HCEC 1CT (cell line): ENCODE measurements at regions not wholly inside any gene's neighbourhood (a gene's known extent, or its start where the extent isn't known, plus 50 kb on each side); places are given as distances from the start of the nearest gene placed in this dataset.

Experiments
- DNase-seq: peaks from one replicate; pipeline ENCODE4 v3.0.0-alpha.2; 2017

DNA sequence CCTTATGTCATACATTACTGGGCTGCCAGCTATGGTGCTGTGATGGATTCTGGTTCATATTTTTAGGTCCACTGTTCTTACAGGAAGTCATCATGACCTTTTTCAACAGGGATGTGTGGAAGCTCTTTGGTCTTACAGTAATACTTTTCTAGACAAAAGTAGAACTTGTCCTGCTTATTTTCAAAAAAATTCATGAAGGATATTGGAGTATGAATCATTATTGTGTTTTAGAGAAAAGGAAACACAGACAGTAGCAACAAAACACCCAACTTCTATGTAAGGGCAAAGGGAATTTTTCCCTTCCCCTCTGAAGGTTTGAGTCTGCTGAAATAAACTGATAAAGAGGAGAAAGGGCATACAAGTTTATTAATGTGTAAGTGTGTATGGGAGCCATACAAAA is 54.7 kb upstream of the FAM9C start:
- DNase-seq, result no peak

DNA sequence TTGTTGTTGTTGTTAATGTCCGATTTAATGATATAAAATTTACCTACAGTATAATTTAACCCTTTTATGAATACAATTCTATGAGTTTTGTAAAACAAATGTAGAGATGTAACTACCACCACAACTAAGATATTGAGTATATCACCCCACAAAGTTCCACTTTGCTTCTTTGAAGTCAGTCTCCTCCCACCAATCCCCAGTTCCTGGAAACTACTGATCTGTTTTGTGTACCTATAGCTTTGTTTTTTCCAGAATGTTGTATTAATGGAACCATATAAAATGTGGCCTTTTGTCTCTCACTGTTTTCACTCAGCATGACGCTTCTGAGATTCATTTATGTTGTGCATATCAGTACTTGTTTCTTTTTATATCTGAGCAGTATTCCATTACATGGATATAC is 52.3 kb upstream of the FAM9C start:
- no peak for DNase-seq

DNA sequence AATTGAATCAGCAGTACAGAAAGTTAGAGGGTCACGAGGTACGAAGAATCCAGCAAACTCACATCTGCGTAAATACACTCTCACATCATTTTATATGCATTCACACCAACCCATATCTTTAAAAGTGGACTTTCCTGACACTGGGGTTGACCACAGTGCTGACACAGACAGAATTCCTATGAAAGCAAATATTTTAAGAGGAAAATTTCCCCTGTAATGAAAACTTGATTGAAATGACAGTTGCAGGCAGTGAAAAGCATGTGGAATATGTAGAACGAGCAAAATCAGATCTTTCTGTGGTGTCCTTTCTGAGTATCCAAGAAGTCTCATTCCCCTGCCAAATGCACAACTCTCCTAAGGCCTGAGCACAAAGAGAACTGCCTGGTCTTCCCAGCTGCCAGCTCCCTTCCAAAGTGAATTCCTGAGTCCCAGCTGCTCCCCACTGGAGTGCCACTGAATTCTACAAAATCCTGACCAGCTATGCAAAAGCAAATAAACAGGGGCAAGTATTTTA is 50.5 kb upstream of the FAM9C start:
- DNase-seq, result no peak

GRCh38 chrX:13094374-13094773 is 50.0 kb upstream of the FAM9C start:
- DNase-seq, result no peak
